ENCODE measurements at regions not wholly inside any gene's neighbourhood (a gene's known extent, or its start where the extent isn't known, plus 50 kb on each side); places are given as distances from the start of the nearest gene placed in this dataset.

DNA sequence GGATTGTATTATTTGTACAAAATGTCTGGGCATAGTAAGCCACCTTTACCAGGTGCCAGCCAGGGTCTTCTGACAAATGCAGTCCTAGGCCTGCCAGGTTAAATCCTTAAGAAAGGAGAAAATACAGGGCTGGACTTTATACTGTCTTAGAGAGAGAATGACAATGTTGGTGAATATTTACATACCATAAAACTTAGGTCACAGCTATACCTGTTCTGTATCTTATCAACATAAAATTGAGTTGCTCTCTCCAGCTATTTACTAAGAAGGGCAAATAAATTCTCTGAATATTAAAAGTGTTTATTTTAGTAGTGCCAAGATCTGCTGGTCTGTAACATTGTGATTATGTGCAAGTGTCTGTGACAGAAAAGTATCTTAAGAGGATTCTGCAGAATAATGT, 971.1 kb downstream of the AACS start:
- H2AFZ ChIP-seq (ENCODE audit: low read depth, low read length): no peak overlapping the region
- H3K4me3 ChIP-seq (ENCODE audit: low read length): no peak overlapping the region
- H4K20me1 ChIP-seq (ENCODE audit: insufficient read depth): no peaks in the 10 kb centered on the region
- H3K9me2 ChIP-seq (ENCODE audit: insufficient read depth, low read length): no peaks in the 10 kb centered on the region
- no peak overlapping the region for H3K4me2 ChIP-seq (ENCODE audit: low read length)
- H3F3A ChIP-seq (ENCODE audit: insufficient read depth, low read length, poor library complexity, severe bottlenecking): no peaks in the 10 kb centered on the region
- H3K9me3 ChIP-seq (ENCODE audit: low read length): no peaks in the 10 kb centered on the region
- H3K36me3 ChIP-seq (ENCODE audit: insufficient read depth, low read length): no peaks in the 10 kb centered on the region
- TF ChIP-seq, protein P1, sequence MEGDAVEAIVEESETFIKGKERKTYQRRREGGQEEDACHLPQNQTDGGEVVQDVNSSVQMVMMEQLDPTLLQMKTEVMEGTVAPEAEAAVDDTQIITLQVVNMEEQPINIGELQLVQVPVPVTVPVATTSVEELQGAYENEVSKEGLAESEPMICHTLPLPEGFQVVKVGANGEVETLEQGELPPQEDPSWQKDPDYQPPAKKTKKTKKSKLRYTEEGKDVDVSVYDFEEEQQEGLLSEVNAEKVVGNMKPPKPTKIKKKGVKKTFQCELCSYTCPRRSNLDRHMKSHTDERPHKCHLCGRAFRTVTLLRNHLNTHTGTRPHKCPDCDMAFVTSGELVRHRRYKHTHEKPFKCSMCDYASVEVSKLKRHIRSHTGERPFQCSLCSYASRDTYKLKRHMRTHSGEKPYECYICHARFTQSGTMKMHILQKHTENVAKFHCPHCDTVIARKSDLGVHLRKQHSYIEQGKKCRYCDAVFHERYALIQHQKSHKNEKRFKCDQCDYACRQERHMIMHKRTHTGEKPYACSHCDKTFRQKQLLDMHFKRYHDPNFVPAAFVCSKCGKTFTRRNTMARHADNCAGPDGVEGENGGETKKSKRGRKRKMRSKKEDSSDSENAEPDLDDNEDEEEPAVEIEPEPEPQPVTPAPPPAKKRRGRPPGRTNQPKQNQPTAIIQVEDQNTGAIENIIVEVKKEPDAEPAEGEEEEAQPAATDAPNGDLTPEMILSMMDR (IDR thresholded peaks at IDR 0.05; ENCODE audit: poor library complexity, severe bottlenecking): no peak
- TF ChIP-seq POLR2AphosphoS5 (IDR thresholded peaks at IDR 0.05) (no peak), RAD21 (conservative IDR thresholded peaks at IDR 0.05) (no peak), SMC3 (conservative IDR thresholded peaks at IDR 0.05; ENCODE audit: poor library complexity) (no peak), EZH2 (IDR thresholded peaks at IDR 0.05; ENCODE audit: borderline replicate concordance, insufficient read depth, low read length, poor library complexity, severe bottlenecking) (no peak), TAF1 (IDR thresholded peaks at IDR 0.05; ENCODE audit: low read depth) (no peak), EP300 (conservative IDR thresholded peaks at IDR 0.05; ENCODE audit: poor library complexity, severe bottlenecking) (no peak), MXI1 (conservative IDR thresholded peaks at IDR 0.05; ENCODE audit: poor library complexity, severe bottlenecking) (no peak)
- TF ChIP-seq, protein P2, sequence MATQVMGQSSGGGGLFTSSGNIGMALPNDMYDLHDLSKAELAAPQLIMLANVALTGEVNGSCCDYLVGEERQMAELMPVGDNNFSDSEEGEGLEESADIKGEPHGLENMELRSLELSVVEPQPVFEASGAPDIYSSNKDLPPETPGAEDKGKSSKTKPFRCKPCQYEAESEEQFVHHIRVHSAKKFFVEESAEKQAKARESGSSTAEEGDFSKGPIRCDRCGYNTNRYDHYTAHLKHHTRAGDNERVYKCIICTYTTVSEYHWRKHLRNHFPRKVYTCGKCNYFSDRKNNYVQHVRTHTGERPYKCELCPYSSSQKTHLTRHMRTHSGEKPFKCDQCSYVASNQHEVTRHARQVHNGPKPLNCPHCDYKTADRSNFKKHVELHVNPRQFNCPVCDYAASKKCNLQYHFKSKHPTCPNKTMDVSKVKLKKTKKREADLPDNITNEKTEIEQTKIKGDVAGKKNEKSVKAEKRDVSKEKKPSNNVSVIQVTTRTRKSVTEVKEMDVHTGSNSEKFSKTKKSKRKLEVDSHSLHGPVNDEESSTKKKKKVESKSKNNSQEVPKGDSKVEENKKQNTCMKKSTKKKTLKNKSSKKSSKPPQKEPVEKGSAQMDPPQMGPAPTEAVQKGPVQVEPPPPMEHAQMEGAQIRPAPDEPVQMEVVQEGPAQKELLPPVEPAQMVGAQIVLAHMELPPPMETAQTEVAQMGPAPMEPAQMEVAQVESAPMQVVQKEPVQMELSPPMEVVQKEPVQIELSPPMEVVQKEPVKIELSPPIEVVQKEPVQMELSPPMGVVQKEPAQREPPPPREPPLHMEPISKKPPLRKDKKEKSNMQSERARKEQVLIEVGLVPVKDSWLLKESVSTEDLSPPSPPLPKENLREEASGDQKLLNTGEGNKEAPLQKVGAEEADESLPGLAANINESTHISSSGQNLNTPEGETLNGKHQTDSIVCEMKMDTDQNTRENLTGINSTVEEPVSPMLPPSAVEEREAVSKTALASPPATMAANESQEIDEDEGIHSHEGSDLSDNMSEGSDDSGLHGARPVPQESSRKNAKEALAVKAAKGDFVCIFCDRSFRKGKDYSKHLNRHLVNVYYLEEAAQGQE (IDR thresholded peaks at IDR 0.05; ENCODE audit: borderline replicate concordance): no peak
- no peak overlapping the region for H3K27ac ChIP-seq (ENCODE audit: low read length)
- no peaks in the 10 kb centered on the region for H3K27me3 ChIP-seq (ENCODE audit: insufficient read depth, low read depth, low read length)
- H3K9ac ChIP-seq (ENCODE audit: low read length): no peak overlapping the region
- no peaks in the 10 kb centered on the region for H3K79me2 ChIP-seq (replicated peaks; ENCODE audit: insufficient read depth, low read length)

DNA sequence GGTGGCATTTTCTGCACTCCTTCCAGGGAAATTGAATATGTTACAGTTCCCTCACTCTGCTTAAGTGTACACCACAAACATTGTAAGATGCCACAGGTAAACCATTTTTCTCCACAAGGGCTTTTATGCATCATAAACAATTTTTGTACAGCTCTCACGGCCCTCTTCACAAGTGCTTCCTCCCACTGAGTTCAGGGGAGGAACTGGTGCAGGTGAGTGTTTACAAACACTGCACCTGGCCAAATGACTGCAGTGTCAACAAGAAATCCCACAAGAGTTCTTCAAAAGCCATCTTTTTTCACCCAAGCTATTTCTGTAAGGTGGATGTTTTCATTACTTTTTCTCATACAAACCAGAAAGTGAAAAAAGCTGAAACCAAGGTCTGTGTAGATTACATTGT, 973.2 kb downstream of the AACS start:
- peaks cover 3% of the 10 kb centered on the region for H3F3A ChIP-seq (ENCODE audit: insufficient read depth, low read length, poor library complexity, severe bottlenecking)
- no peak for TF ChIP-seq MXI1 (conservative IDR thresholded peaks at IDR 0.05; ENCODE audit: poor library complexity, severe bottlenecking)
- H3K27ac ChIP-seq (ENCODE audit: low read length): no peak overlapping the region
- H3K4me2 ChIP-seq (ENCODE audit: low read length): no peak overlapping the region
- no peaks in the 10 kb centered on the region for H3K79me2 ChIP-seq (replicated peaks; ENCODE audit: insufficient read depth, low read length)
- no peaks in the 10 kb centered on the region for H3K36me3 ChIP-seq (ENCODE audit: insufficient read depth, low read length)
- no peaks in the 10 kb centered on the region for H4K20me1 ChIP-seq (ENCODE audit: insufficient read depth)
- H3K9me3 ChIP-seq (ENCODE audit: low read length): no peaks in the 10 kb centered on the region
- no peaks in the 10 kb centered on the region for H3K9me2 ChIP-seq (ENCODE audit: insufficient read depth, low read length)
- no peak overlapping the region for H2AFZ ChIP-seq (ENCODE audit: low read depth, low read length)
- H3K4me3 ChIP-seq (ENCODE audit: low read length): no peak overlapping the region
- H3K9ac ChIP-seq (ENCODE audit: low read length): no peak overlapping the region
- no peaks in the 10 kb centered on the region for H3K27me3 ChIP-seq (ENCODE audit: insufficient read depth, low read depth, low read length)

DNA sequence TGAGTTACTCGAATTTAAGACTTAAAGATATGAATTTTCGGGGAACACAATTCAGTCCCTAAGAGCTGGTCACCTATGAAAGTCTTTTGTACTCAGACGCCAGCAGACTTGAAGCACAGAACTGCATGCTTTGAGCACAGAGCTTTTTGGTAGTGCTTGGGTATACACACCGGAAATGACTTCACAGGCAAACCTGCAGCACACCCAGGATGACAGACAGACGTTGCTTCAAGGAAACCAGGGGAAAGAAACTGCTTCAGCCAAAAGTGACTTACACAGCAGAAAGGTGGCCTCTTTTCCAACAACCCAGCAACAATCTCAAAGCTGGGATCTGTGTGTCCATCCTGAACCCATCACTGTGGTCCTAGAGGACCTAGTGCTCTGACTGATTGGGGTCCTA, 975.1 kb downstream of the AACS start:
- Histone ChIP-seq H3K27ac (ENCODE audit: low read length) (no peak overlapping the region), H3K9ac (ENCODE audit: low read length) (no peak overlapping the region), H3K9me3 (ENCODE audit: low read length) (no peaks in the 10 kb centered on the region), H3K4me3 (ENCODE audit: low read length) (no peak overlapping the region), H3F3A (ENCODE audit: insufficient read depth, low read length, poor library complexity, severe bottlenecking) (peaks cover 3% of the 10 kb centered on the region), H3K79me2 (replicated peaks; ENCODE audit: insufficient read depth, low read length) (no peaks in the 10 kb centered on the region), H3K27me3 (ENCODE audit: insufficient read depth, low read depth, low read length) (no peaks in the 10 kb centered on the region), H3K9me2 (ENCODE audit: insufficient read depth, low read length) (no peaks in the 10 kb centered on the region), H2AFZ (ENCODE audit: low read depth, low read length) (no peak overlapping the region), H3K4me2 (ENCODE audit: low read length) (no peak overlapping the region), H3K36me3 (ENCODE audit: insufficient read depth, low read length) (no peaks in the 10 kb centered on the region), H4K20me1 (ENCODE audit: insufficient read depth) (no peaks in the 10 kb centered on the region)
- TF ChIP-seq MXI1 (conservative IDR thresholded peaks at IDR 0.05; ENCODE audit: poor library complexity, severe bottlenecking) (no peak), POLR2AphosphoS5 (IDR thresholded peaks at IDR 0.05) (no peak), EP300 (conservative IDR thresholded peaks at IDR 0.05; ENCODE audit: poor library complexity, severe bottlenecking) (no peak), SMC3 (conservative IDR thresholded peaks at IDR 0.05; ENCODE audit: poor library complexity) (no peak)
- TF ChIP-seq, protein P2 (IDR thresholded peaks at IDR 0.05; ENCODE audit: borderline replicate concordance): no peak
